Spleen (tissue), 7 donors: ENCODE measurements at regions not wholly inside any gene's neighbourhood (a gene's known extent, or its start where the extent isn't known, plus 50 kb on each side); places are given as distances from the start of the nearest gene placed in this dataset.

Source experiments
- POLR2AphosphoS5 ChIP-seq, 3 donors: sonication (generic); formaldehyde crosslinking; IDR thresholded peaks; one replicate each; pipeline ENCODE4 v1.5.1; 2017; ENCODE audit warnings: antibody characterized with exemption in 3 of 3
- TF ChIP-seq, protein P1 (sequence below), 11 experiments: fragments of 200-600 bp in 7 of 11; fragments of 450-650 bp in 4 of 11; sonication (generic) in 4 of 11; IDR thresholded peaks in 8 of 11; conservative IDR thresholded peaks in 3 of 11; 1 replicate in 7 of 11; 2 replicates in 4 of 11; pipeline versions ENCODE4 v1.4.0 to v1.8.0; 2016 to 2021; ENCODE audit warnings: antibody characterized with exemption in 11 of 11, inconsistent platforms in 4 of 11, mild to moderate bottlenecking in 1 of 11
- donor health status: DM: no; HTN: no; CAD: no; lungs with moderate emphysema.
- donor health status: DM: no; HTN: no; CAD: no.
- donor health status: DM: no; HTN: no; CAD: no.

- TF ChIP-seq, protein P1, sequence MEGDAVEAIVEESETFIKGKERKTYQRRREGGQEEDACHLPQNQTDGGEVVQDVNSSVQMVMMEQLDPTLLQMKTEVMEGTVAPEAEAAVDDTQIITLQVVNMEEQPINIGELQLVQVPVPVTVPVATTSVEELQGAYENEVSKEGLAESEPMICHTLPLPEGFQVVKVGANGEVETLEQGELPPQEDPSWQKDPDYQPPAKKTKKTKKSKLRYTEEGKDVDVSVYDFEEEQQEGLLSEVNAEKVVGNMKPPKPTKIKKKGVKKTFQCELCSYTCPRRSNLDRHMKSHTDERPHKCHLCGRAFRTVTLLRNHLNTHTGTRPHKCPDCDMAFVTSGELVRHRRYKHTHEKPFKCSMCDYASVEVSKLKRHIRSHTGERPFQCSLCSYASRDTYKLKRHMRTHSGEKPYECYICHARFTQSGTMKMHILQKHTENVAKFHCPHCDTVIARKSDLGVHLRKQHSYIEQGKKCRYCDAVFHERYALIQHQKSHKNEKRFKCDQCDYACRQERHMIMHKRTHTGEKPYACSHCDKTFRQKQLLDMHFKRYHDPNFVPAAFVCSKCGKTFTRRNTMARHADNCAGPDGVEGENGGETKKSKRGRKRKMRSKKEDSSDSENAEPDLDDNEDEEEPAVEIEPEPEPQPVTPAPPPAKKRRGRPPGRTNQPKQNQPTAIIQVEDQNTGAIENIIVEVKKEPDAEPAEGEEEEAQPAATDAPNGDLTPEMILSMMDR (IDR thresholded peaks at IDR 0.05 in 8 of 11, conservative IDR thresholded peaks at IDR 0.05 in 3 of 11): no peak
- TF ChIP-seq POLR2AphosphoS5 (IDR thresholded peaks at IDR 0.05): no peak
Observed at GRCh38 chr2:49858657-49859056, 704.3 kb upstream of the FSHR start.
